ENCODE measurements at regions not wholly inside any gene's neighbourhood (a gene's known extent, or its start where the extent isn't known, plus 50 kb on each side); places are given as distances from the start of the nearest gene placed in this dataset.
"Not testable (repeated sequence)": the region's sequence is repeated elsewhere in the genome, so short reads cannot be mapped to it uniquely, and the experiment has no call there.

DNA sequence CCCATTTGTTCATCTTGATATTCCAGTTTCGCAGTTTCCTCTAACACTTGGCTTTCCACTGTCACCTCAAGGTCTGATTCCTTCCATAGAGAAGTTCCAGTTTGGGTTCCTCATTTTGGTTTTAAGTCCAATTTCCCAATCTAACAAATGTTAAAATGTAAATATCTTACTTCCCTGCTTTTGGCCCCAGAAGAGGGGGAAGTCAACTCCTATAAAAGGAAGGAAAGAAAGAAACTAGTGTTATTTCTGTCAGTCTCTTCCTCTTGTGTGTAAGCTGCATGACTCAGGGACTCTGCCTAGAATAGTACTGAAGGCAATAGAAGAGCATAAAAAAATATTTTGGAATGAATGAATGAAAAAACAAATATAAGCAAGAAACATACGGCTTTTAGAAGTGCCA, 127.5 kb upstream of the CCNG1 start:
- DNase-seq: no peak

DNA sequence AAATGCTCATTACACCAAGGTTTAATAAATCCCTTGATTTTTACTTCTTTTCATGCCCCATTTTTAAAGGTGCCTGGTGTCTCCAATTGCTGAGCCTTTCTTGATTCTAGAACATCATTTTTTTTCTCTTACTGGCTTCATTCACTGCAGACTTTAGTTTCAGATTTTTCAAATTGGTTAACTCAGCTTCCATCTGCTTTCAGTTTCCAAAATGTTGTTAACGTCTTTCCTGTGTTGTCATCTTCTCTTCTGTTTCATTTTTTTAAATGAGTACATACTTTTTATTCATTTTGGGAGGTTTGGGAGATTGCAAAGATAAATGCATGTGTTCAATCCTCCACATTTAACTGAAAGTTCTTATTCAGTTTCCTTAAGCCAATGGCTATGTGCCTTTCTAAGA, 126.4 kb upstream of the CCNG1 start:
- no peak for DNase-seq

DNA sequence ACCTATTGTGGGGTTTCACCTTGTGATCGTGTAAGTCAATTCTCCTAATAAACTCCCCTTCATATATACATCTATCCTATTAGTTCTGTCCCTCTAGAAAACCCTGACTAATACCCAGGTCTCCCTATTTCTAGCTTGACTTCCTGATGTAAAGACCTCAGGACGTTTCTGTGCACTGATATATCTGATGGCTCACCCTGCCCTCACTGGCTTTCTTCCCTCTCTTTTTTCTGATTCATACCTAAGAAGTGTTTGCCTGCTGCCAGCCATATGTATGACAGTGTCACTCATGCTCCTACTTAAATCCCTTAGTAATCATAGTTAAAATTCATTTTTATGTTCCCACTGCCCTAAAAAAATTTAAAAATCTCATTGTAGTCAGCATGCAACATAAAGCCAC, 124.8 kb upstream of the CCNG1 start:
- DNase-seq: no peak

DNA sequence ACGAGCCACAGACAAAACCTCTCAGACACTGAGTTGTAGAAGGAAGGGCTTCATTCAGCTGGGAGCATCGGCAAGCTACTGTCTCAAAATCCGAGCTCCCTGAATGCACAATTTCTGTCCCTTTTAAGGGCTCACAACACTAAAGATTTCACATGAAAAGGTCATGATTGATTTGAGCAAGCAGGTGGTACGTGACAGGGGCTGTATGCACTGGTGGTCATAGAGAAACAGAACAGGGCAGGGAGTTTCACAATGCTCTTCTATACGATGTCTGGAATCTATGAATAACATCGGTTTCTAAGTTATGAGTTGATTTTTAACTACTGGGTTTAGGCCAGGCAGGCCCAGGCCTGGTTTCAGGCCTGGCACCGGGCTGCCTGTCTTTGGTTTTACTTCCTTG, 124.3 kb upstream of the CCNG1 start:
- not testable (repeated sequence) for DNase-seq

DNA sequence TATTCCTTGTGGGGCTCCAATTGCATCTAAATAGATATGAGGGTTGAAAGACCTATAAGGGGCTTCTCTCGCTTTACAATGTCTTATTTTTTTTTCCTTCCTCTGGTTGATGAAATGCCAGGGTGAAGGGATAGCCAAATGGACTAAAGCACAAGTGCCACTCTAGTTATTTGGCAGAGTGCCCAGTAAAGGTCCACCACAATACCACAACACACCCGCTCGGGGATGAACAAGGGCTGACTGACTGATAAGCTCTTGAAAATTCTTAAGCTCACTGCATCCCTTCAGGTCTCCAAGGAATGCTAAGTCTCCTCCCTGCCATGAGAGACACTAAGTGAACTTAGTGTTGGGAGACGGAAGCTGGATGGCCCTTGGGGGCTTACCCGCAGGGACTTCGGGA, 121.0 kb upstream of the CCNG1 start:
- DNase-seq: not testable (repeated sequence)

DNA sequence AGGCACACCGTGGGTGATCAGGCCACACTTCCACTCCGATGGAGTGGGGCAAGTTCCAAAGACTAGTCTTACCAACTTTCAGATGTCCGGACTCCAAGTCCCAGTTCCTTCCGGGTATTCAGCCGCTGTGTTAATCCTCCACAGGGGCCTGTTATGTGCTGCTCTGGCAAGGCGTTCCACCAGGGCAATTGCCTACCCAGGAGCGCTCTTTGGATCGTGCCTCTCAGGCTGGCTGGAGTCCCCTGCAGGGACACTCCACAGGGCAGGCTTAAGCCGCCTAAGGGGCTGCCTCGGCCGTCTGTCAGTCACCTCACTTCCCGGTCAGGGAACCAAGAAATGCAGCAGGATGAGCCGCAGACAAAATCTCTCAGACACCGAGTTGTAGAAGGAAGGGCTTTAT, 118.7 kb upstream of the CCNG1 start:
- no peak for DNase-seq

DNA sequence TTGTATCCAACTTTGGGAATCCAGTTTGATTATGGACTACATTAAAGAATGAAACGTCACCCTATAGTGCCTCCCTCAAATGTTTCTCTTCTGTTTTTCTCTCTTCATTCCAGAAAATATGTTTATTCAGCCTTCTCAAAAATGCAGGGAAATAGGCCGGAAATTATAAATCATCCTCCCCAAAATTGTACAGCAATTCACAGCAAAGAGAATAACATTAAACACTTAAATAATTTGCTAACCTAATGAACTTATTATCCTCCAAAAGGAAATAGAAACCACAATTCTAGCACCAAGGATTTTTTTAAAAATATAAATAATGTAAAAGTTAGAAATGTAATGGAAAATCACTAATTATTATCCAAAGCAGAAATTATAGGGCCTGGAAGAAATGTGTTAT, 115.9 kb upstream of the CCNG1 start:
- DNase-seq: no peak

DNA sequence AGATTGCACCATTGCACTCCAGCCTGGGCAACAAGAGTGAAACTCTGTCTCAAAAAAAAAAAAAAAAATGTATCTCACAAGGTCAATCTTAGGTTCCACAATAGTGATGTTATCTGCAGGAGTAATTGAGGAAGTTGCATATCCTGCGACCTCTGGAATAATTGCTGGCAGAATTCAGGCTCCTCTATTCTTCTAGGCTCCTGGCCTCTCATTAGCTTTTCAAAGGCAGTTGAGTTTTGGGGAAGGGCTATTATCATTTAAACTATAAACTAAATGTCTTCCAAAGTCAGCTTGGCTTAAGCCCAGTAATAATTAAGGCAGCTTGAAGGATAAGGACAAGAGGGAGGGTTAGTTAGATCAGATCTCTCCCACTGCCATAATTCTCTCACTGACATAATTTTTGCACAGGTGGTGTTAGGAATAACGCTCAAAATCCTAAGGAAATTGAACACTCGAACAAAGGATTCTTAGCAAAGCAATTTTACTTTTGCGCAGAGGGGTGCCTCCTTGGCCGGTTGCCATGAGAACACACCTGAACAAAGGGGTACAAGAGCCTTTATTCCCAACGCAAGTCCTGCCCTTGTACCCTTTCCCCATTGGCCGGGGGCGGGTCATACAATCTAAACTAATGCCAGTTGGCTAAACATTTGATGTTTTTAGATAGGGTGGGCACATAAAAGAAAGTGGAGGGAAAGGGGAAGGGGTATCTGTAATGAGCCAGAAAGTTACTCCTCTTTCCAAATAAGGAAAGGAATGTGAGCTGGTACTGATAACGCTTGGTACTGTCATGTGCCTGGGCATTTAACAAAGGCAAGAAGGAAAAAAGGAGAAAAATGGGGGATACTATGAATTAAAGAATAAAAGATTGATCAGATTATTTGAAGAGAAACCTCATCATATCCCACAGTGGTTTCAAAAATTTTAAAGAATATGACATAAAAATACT, 106.4 kb upstream of the CCNG1 start:
- DNase-seq: no peak

DNA sequence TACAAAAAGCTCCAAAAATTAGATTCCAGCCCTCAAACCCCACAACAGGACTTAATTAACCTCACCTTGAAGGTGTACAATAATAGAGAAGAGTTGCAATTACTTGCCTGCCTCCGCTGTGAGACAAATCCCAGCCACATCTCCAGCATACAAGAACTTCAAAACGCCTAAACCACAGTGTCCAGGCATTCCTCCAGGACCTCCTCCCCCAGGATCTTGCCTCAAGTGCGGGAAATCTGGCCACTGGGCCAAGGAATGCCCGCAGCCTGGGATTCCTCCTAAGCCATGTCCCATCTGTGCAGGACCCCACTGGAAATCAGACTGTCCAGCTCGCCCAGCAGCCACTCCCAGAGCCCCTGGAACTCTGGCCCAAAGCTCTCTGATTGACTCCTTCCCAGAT, 101.3 kb upstream of the CCNG1 start:
- DNase-seq: not testable (repeated sequence)

DNA sequence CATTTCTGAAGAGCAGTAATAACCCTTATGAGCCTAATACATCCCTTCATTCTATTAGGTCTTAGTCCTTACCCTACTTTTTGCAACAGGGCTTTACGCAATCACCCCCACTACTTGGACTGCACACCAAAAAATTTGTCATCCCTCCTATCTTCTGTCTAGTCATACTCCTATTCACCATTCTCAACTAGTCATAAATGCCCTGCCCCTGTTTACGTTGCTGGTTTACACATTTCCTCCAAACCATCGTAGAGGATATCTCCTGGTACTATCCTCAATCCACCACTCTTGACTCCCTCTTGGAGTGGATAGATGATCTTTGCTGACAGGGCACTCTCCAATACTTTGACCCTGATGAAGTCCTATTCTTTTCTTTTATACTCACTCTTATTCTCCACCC, 98.2 kb upstream of the CCNG1 start:
- DNase-seq: no peak

DNA sequence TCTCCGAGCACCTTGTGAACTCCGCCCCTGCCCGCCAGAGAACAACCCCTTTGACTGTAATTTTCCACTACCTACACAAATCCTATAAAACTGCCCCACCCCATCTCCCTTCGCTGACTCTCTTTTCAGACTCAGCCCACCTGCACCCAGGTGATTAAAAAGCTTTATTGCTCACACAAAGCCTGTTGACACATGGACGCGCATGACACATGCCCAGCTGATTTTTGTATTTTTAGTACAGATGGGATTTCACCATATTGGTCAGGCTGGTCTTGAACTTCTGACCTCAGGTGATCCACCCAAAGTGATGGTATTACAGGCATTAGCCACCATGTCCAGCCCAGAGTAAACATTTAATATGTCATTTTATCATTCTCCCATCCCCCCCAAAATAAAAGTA, 97.0 kb upstream of the CCNG1 start:
- not testable (repeated sequence) for DNase-seq

DNA sequence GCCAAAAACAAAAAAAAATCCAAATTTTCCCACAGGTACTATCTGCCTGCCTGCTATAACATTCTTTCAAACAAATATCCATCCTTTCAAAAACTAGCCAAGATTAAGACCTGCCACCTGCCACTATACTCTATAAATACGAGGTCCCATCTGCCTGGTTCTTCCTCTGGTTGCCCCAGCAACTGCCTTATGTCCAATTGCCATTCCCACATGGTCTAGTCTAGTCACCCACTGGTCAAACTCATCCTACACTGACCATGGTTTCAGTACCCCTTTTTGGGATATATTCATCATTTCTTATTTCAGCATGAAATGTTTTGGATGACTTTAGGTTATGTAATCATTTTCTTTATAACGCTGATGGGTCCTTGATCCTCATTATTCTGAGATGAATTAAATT, 95.1 kb upstream of the CCNG1 start:
- no peak for DNase-seq

DNA sequence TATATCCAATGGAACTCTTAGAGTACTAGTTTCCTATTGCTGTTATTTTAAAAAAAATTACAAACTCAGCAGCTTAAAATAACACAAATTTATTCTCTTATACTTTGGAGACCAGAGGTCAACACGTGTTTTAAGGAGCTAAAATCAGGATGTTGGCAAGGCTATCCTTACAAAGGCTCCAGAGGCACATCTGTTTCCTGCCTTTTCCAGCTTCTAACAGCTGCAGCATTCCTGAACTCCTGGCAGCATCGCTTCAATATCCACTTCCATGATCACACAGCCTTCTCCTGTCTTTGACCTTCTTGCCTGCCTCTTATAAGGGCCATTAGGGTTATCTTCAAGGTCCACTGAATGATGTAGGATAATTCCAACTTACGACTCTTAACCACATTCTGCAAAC, 92.2 kb upstream of the CCNG1 start:
- no peak for DNase-seq

DNA sequence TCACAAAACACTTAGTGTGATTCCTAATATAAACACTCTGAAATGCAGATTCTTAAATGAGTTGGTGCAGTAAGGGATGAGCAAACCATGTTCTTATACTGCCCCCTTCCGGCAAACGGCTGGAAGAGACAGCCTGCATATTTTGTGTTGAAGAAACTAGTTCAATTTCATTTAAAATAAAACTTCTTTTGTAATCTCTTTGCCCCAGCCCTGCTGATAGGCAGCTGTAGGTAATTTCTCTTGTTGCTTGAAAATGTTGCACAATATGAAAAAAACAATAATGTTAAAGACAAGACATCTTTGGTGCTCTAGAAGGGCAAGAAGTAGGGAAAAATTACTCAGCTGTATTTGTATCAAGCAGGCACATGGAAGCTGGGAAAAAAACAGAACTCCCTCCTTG, 89.7 kb upstream of the CCNG1 start:
- peak; percentile 58 for DNase-seq

DNA sequence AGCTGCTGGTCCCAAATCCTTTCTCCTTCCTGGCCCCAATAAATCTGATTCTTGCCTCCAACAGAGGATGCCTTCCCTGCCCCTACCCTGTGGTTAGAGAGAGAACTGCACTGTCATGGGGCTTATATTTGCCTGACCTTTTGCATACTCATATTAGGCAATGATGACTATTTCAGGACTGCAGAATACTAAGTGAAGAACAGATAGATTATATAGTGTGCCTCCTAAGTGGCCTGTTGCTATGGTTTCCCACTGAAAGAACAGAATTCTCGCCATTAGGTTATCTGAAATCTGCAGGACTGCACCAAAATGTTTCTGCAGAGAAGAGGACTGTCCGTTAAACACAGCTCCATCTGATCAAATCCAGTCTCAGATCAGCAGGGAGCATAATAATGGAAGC, 87.3 kb upstream of the CCNG1 start:
- no peak for DNase-seq

DNA sequence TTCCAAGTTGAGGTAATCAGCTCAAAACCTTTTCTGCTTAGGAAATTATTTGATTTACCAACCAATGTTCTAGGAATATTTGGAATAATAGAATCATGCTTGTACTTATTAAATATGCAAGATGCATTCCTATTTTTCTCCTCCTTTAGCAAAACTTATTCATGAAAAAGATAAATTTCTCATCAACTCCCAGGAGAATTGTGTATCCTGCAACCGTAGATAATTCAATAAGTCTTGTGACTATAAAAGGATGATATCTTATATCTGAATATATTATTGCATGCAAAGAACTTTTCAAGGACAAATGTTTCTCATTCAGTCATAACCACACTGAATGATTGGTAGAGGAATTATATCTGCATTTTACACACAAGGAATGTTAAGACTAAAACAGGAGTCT, 84.9 kb upstream of the CCNG1 start:
- DNase-seq: no peak

DNA sequence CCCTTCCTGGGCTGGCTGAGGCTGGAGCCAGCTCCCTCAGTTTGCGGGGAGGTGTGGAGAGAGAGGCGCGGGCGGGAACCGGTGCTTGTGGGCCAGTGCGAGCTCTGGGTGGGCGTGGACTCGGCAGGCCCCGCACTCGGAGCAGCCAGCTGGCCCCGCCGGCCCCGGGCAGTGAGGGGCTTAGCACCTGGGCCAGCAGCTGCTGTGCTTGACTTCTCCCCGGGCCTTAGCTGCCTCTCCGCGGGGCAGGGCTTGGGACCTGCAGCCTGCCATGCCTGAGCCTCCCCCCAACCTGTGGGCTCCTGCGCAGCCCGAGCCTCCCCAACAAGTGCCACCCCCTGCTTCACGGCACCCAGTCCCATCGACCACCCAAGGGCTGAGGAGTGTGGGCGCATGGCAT, 81.6 kb upstream of the CCNG1 start:
- DNase-seq: not testable (repeated sequence)

DNA sequence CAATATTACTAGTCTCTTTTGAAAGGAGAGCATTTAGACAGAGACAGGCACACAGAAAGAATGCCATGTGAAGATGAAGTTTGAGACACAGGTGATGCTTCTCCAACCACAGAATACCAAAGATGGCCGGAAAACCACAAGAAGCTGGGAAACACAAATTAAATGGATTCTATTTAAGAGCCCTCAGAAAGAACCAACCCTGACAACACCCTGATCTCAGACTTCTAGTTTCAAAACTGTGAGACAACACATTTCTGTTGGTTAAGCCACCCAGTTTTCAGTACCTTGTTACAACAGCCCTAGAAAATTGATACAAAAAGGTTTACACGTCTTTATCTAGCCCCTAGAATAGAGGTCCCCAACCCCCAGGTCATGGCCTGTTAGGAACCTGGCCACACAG, 79.8 kb upstream of the CCNG1 start:
- DNase-seq: no peak

DNA sequence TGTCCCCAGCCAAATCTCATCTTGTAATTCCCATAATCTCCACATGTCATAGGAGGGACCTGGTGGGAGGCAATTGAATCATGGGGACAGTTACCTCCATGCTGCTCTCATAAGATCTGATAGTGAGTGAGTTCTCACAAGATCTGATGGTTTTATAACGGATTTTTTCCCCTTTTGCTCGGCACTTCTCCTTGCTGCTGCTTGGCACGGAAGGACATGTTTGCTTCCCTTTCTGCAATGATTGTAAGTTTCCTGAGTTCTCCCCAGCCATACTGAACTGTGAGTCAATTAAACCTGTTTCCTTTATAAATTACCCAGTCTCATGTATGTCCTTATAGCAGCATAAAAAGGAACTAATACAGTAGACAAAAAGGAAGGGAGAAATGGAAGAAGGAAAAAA, 76.7 kb upstream of the CCNG1 start:
- DNase-seq: no peak

DNA sequence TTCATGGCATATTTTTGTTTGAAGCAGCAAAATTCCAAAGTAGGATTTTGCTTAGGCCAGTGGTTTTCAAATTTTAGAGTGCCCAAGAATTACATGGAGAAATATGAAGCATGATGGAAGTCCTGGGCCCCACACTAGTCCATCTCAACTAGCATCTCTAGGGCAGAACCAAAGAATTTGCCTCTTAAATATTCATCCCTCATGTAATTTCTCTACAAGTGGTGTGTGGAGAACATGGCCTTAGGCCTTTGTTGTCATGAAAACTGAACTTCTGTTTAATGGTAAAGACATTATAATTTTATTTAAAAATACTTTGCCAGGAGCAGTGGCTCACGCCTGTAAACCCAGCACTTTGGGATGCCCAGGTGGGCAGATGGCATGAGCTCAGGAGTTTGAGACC, 75.9 kb upstream of the CCNG1 start:
- DNase-seq: no peak

DNA sequence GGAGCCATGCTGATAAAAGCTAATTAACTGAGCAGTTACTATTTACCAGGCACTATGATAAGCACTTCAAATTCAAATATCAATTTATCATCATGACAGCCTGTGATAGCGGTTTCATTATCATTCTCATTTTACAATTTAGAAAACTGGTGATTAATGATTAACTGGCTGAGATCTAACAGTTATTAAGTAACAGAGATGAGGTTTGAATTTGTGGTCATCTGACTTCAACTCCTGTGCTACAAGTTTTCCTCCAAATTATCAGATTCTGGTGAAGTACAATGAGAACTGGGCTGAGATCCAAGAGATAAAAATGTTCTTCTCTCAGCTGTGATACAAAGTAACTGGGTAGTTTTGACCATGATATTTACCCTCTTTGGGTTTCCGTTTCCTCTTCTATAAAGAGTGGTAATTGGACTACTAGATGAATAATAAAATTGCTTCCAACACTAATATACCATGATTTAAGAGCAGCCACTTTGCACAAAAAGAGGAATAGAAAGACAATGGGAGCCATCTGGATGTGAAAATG, 74.5 kb upstream of the CCNG1 start:
- no peak for DNase-seq

DNA sequence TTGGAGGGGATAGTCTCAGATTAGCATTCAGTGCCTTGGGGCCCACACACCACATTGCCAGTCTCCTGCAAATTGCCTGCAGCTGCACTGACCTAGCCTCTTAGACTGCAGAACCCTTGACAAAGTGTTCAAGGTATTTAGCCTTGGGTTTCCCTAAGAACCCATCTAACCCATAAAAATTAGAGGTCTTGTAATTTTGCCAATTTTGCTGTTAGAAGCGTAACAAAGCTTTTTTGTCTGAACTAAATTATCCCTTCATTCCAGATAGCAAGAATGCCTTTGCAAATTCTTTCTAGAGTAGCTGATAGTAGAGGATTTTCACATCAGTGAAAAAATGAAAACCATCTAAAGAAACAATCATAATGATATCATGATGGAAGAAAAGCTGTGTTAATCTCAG, 74.0 kb upstream of the CCNG1 start:
- DNase-seq: no peak

DNA sequence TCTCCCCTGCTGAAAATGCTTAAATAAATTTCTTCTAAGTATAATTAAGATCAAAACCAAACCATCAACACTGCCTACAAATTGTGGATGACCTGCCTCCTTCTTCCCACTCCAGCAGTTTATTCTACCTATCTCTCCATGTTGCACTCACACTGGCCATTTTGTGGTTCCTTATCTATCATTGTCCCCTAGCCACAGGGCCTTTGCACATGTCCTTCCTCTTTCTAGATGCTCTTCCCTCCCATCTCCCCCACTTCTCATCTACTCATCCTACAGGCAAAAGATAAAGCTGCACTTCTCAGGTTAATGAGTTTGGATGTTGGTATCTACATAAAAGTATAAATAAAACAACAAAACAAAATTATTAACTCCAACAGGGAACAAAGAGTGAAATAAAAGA, 70.6 kb upstream of the CCNG1 start:
- DNase-seq: no peak

DNA sequence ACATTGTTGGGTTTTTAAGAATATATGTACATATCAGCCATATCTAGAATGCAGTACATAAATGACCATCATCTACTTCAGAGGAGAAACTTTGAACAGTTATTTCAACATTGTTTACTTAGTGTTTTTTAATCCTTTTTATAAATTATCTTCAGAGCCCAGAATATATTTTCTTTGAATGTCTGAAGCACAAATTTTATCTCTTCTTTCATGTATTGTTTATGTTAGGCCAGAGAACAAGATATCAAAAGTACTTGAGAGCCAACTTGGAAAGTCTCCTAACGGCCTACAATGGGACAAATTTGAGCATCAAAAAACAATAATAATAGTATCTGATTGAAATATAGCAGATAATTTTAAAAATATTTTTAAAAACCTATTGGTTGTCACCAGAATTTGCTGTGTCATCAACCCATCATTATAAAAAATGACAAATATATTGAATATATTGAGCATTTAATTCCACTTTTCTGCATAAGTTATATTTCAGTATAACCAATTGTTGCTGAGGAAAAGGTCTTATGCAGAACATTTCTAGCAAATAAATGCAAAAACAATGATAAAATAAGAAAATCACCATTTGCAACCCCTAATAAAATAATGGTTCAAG, 67.5 kb upstream of the CCNG1 start:
- DNase-seq: no peak

All from CD4-positive, alpha-beta T cell treated with Interleukin-12 subunit alpha and Interleukin-12 subunit beta, for 1 hour (primary cell).